Right lung (tissue), 2 donors: ENCODE measurements at regions not wholly inside any gene's neighbourhood (a gene's known extent, or its start where the extent isn't known, plus 50 kb on each side); places are given as distances from the start of the nearest gene placed in this dataset.

Experiments
- DNase-seq, 2 donors: peaks; one replicate each; pipeline ENCODE4 v3.0.0-alpha.2; 2013

DNA sequence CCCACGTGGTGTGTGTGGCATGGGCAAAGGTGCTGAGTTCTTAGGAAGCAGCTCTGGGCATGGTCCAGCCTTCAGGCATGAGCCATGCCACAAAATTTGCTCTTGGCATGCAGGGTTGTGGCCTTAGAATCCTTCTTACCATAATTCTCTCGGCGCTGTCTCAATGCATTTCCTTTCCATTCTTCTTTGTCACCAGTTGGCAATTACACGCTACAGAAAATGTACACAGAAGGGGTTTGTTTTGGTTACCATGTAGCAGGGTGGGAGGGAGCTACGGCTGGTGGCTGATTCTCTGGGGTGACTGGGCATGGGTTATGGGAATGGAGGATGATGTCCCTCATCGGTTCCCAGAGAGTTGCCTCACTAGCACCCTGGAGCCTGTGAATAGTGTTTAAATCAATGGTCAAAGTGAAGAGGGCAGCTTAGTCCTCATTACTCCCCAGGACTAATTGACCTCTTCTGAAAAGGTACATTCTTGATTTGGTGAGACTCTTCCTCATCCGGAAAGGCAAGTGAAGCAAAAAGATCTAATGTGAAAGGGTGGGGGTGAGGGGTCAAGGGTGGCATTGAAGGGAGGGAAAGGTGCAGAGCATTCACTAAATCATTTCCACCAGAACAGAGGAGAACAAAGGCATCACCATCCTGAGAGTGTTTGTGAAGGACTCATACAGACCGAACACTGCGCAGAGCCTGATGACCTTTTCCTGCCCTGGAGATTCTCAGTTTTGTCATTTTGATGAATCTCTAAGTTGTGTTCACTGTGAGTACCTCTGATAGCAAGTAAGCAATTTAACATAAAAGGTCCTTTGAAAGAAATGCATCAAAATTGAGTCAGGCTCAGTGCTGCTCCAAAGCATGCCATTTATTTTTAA is 199.8 kb upstream of the SFRP2 start:
- DNase-seq: no peak

DNA sequence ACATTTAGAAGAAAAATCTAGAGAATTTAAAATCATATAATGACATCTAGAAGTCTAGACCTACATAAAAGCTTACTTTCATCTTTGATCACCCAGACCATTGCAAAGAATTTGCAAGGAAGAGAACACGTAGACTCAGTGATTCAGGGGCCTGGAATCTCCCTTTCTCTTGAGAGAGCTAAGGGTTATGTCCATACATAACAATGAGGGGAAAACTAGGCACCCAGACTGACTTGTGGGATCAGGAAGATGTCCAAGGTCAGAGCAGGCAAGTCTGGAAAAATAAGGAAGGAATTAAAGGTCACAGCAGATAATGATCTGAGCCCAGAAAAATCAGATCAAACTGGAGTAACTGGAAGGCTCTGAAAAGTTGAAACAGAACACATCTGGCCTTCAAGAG is 198.4 kb upstream of the SFRP2 start:
- no peak for DNase-seq

DNA sequence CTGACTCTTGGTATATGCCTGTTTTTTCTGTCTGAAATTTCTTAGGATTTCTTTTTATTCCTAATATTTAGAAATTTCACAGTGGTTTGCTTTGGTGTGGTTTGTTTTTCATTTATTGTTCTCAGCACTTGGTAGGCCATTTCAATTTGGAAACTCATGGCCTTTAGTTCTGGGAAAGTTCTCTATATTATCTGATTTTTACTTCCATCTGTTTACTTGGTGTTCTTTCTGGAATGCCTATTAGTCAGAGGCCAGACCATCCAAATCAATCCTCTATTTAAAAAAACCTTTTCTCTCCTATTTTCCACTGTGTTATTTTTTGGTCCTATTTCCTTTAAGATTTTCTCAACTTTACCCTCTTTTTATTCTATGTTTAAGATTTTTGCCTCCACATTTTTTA is 188.1 kb upstream of the SFRP2 start:
- no peak for DNase-seq

DNA sequence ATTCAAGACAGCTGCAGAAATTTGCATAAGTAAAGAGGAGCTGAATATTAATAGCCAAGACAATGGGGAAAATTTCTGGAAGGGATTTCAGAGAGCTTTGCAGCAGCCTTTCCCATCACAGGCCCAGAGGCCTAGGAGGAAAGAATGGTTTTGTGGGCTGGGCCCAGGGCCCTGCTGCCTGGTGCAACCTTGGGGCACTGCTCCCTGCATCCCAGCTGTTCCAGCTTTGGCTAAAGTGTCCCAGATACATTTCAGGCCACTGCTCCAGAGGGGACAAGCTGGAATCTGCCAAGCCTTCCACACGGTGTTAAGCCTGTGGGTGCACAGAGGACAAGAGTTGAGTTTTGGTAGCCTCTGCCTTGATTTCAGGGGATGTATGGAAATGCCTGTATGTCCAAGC is 185.6 kb upstream of the SFRP2 start:
- no peak for DNase-seq

DNA sequence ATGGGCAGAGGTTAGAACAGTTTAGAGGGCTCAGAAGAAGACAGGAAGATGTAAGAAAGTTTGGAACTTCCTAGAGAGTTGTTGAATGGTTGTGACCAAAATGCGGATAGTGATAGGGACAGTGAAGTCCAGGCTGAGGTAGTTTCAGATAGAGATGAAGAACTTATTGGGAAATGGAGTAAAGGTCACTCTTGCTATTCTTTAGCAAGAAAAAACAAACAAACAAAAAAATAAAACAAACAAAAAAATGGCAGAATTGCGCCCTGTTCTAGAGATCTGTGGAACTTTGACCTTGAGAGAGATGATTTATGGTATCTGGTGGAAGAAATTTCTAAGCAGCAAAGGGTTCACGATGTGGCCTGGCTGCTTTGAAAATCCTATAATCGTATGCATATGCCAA is 185.1 kb upstream of the SFRP2 start:
- no peak for DNase-seq

DNA sequence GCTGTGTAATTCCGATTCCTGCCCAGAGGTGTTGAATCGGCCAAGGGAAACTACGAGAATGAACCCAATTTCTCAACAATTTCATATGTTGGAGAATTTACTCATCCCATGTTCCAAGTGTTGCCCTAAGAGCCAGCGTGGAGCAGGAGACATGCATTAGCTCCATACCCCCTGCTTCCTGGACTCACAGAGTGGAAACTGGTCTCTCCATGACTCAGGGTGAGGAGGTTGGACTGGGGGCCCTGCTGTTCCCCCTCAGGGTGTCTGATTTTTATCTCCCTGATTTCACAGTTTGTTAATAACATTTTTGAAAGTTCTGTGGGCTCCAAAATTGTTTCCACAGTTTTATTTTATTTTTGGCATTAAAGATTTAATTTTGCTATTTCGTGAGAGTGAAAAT is 183.0 kb upstream of the SFRP2 start:
- DNase-seq: no peak

DNA sequence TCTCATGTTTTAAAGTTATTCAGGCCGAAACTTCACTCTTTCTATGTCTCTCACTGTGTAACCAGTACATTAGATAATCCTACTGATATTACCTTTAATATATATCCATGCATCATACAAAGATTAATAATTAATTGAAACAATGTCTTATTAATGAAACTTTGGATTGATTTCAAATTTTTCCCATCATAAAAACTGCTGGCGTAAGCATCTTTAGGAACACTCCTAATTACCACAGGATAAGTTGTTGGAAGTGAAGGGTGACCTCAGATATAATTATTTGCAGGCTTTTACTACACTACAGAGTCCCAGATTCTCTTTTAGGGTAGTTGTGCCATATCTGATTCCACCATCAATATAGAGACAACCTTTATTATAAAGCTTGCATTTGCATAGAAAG is 181.3 kb upstream of the SFRP2 start:
- no peak for DNase-seq

DNA sequence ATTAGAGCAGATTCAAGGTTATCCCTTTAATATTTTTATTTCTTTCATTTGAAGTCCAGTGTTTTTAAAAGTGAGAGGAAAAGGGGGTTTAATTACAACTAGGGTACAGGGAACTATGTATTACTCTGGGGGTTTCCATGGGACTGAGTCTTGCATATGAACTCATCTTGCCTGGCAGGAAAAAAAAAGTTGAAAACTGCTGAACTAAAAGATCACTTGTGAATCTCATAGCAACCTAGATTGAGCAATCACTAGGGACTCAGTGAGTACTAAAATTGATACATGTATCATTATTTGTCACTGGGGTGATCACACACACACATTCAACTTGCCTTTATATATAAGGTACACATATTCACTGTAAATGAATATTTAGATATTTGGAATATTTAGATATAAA is 180.7 kb upstream of the SFRP2 start:
- no peak for DNase-seq

DNA sequence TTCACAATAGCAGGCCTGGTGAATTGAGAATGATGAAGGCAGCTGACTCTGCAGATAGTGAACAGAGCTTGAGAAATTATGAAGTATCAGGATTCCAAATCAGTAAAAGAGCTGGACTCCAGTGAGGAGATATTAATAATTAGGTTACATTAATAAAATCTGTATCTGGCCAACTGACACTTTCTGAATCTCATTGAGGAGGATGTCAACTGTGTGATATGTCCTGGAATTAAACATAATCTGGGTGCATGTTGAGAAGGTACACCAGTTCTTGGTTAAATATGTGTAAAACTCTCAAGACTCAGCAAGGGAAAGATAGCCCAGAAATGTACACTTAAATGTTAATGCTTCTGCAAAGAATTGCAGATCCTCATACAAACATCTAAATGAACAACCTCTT is 177.8 kb upstream of the SFRP2 start:
- no peak for DNase-seq

DNA sequence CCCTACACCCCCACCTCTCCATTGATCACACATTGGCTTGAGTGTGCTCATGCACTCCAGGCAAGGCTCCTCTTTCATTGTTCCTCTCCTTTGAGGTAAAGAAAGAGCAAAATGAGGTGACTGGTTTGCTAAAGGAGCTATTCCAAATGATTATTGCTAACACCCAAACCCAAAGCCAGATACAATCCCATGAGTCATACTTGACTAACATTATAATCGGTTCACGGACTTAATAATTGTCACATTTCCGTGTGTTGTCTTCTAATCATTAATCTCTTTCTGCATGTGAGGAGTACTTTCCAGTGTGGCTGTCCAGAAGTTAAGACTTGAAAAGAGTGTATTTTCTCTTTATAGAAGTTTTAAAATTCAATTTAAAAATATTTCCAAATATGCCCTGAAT is 174.3 kb upstream of the SFRP2 start:
- no peak for DNase-seq

DNA sequence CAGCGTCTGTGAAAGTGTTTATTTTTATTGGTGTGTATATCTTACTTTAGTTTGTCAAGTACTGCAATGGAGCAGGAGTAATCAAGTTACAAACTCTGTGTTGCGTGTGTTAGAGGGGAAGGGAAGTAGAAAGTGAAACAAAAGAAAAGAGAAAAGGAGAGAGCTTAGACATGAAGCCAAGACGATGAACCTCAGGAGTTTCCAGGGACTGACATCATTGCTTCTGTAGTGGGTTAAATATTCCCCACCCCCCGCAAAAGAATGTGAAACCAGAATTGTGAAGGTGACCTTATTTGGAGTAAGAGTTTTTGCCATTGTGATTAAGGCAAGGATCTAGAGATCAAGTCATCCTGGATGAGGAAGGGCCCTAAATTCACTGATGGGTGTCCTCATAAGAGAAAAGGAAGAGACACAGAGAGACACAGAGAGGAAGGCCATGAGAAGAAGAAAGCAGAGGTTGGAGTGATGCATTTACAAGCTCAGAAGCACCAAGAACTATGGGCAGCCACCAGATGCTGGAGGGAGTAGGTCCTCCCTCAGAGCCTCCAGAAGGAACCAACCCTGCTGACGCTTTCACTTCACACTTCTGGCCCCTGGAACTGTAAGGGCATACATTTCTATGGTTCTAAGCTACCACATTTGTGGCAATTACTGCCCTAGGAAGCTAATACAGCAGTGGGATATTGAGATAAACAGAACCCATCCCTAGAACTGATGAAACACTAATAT is 173.6 kb upstream of the SFRP2 start:
- no peak for DNase-seq

DNA sequence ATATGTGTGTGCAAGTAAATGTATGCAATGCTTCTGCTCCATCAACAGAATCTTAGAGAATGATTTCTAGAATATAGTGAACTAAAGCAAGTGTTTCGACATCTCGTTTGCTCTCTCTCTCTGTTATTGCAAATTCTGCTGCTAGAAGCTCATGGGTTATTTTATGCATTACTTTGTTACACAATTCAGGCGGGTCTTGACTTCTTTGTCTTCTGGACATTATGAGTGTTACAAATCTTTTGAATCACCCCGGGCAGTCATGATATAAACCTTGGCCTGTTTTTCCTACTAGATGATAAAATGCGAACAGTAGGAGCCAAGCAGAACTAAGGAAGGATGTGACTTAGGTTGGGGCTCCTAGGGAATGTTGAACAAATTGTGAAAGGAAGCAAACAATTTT is 166.4 kb upstream of the SFRP2 start:
- no peak for DNase-seq

DNA sequence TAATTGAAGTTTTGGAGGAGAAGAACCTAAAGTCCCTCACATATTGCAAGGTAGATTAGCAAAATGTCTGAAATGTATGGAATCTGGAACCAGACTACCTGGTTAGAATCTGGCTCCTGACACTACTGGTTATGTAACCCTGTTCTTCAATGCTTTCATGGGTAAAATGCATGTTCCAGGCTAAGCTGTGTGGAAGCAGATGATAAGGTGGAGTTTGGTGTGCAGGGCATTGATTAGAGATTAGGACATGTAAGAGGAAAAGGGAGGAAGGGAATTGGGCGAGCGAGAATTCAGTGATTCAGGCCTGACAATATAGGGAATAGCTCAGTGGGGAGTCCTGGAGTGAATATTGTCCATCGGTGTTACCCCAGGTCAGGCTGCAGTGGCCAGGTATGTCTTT is 165.8 kb upstream of the SFRP2 start:
- no peak for DNase-seq

DNA sequence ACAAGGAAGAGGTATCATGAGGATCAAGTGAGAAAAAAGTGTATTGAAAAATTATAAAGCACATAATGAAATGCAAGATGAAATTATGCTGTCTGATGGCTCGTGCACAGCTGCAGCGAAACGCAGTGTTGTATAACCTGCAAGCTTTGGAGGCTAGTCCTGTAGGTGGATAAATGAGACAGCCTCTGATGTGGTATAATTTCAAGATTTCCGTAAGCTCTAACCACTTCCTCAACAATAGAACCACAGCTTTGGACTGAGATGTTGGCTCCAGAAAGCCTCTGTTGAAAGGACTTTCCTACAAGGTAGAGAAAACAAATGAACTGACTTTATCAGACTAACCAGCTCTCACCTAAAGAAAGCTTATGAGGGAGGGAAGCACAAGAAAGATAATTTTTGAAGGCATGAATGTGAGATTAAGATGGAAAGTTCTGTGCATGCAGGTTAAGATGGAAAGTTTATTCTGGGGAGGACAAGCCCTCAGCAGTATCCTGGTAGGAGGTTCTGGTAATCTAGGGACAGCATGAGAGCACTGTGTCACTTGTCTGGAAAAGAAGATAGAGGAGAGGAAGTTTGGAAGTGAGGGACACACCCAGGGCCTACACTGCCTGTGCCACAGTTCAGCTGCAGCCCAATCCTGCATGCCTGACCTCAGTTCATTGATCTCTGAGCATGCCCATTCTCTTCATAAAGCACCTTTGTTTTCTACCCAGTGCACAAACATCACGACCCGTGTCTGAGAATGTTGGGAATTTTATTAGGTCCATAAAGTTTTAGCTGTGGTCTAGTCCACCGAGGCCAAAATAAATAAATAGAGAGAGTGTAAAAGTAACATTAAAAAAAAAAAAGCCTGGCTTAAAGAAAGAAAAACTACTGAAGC is 161.5 kb upstream of the SFRP2 start:
- DNase-seq: no peak

DNA sequence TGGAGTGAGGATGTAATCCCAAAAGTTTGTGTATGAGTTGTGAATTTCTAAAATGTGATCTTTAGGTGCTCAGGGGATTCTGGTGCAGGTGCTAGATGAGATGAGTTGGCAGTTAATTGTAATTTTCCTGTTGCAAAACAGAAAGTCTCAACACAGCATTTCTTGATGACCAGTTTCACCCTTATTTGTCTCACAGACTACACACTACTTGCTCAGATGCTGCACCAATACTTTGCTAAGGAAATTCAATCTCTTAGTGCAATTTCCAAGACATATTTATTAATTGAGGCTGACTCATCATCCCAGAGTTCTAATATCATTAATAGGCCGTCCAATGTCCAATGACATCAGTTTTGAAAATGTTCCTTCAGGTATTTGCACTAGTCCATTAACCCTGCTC is 159.2 kb upstream of the SFRP2 start:
- DNase-seq: no peak

DNA sequence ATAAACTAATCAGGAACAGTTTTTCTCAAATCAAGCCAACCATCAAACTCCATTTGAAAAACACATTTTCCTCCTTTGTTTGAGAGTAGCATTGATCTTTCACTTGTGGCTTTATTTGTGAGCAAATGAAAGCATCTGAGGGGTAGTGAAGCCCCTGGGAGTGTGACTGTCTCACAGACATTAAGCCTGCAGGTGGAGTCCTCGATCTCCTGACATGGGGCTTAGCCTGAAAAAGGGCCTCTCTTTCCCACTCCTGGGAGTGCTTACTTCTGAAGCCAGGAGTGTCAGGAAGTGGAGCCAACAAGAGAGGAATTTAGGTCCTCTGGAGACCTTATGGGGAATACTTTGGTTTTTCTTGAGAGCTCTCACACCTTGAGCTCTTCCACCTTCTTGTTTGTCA is 158.2 kb upstream of the SFRP2 start:
- DNase-seq: no peak

DNA sequence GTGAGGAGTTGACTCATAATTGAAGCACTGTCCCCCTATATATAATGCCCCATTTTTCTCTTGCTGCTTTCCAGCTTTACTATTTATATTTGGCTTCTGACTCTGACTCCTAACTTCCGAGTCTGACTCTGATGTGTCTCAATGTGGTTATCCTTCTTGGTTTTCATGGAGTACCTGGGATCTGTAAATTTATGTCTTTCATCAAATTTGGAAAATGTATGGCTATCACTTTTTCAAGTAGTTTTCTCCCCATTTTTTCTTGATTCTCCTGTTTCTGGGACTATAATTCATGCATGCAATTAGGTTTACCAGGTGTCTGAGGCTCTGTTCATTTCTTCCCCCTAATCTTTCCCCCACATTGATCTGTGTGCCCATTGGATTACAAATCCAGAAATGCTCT is 156.8 kb upstream of the SFRP2 start:
- DNase-seq: no peak

DNA sequence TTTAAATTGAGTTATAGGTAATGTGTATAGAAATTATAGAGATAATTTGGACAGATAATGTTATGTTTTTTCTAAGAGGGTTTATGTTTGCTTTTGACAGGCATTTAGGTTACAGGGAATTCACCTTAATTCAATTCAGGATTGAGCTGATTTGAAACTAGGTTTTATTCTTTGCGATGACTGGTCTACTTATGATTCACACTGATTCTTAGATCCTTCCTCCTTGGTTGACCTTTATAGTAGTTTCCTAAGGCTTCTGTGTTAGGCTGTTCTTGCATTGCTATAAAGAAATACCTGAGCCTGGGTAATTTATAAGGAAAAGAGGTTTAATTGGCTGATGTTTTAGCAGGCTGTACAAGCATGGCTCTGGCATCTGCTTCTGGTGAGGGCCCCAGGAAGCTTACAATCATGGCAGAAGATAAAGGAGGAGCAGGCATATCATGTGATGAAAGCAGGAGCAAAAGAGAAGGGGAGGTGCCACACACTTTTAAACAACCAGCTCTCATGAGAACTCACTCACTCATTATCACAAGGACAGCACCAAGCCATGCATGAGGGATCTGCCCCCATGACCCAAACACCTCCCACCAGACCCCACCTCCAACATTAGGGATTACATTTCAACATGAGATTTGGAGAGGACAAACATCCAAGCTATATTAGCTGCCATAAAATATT is 155.0 kb upstream of the SFRP2 start:
- no peak for DNase-seq

DNA sequence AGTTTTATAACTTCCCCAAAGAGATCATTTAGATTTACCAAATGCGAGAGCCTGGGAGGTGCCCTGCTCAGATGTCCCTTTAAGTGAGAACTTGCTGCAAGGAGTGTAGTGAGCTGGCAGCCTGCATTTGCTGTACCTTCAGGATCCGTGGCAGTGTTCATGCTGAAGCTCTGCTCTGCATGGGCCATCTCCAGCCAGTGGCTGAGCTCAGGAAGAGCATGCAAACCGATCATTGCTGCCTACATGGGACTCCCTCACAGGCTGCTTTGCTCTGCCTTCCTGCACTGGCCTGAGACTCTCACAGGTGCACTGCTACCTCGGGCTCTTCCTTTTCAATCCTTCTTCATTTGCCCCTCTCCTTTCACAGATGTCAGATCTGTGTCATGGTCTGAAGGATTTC is 152.0 kb upstream of the SFRP2 start:
- DNase-seq: no peak

DNA sequence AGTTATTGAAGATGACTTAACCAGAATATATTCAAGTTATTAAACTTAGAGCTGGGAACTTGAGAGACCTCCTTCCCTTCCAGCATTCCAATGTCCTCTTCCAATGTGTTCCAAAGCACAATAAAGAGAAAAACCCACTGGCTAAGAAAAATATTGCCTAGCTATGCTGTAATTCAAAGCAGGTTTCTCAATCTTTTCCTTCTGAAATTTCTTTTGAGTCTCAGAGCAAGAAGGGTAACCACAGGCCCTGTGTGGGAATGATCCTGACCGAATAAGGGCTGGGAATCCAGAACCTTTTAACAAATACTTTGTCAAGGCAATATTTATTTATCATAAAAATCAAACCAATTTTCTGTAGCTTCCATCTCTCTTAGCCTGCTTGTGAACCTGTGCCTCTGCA is 150.7 kb upstream of the SFRP2 start:
- no peak for DNase-seq

DNA sequence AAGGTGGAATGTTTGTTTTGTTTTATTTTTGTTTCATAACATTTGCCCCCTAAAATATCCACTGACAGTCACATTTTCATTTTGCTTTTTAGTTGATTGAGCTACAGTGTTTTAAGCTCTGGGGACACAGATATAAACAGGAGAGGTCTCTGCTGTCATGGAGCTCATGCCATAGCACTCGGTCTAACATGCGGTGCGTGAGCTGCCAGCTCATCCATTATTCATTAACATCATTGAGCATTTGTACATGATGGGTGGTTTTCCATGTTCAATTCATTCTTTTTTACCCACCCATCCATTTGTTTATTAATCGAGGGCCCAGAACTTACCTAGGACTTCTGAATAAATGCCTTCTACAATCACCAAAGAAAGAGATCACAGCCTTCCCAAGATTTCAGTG is 150.1 kb upstream of the SFRP2 start:
- no peak for DNase-seq

DNA sequence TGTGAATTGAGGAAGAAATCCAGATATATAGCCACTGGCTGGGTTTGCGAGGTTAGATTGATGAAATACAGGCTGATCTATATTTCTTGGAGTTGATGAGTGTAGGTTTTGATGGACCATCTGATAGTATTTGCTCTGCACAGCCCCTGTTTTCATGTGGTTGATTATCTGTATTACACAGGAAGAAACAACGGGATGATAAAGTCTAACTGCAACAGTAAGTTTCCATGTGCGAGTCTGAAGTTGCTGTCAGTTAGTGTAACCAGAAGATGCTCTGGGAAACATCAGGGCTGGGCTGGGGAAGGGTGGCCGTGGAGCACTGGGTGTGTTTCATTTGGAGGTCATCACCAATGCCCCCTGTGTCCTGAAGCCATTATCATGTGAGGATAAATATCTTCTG is 148.4 kb upstream of the SFRP2 start:
- DNase-seq: no peak
